GM12878 (cell line): ENCODE measurements at regions not wholly inside any gene's neighbourhood (a gene's known extent, or its start where the extent isn't known, plus 50 kb on each side); places are given as distances from the start of the nearest gene placed in this dataset.

Experiments
- ATAC-seq: fragments of 200-7000 bp; cut with Tn5 transposase; 3 replicates; pipeline ENCODE4 v1.9.1; 2020; ENCODE audit warnings: mild to moderate bottlenecking, moderate library complexity
- BruUV-seq: library from RNA; stranded (reverse); fragments of 400-500 nt; replicated peaks from 2 replicates; lab custom pipeline; 2021; lab: Mats Ljungman, UMichigan
- CTCF ChIA-PET: fragments of 300-600 bp; sonication (Branson Sonifier 250); formaldehyde crosslinking; extraction: SDS; loops from one replicate; lab custom pipeline; 2021; ENCODE audit warnings: inconsistent platforms; lab: Yijun Ruan, JAX
- POLR2A ChIA-PET: fragments of 350-600 bp; formaldehyde crosslinking; extraction: SDS; loops from one replicate; lab custom pipeline; 2021; ENCODE audit warnings: inconsistent platforms; lab: Charles Lee
- RAD21 ChIA-PET: fragments of 300-600 bp; sonication (Branson Sonifier 250); formaldehyde crosslinking; loops from one replicate; lab custom pipeline; 2023; ENCODE audit warnings: antibody characterized with exemption; ENCODE audit not compliant: unreplicated experiment; lab: Charles Lee
- SMC1A ChIA-PET: fragments of 300-600 bp; sonication (Branson Sonifier 250); formaldehyde crosslinking; loops from one replicate; lab custom pipeline; 2023; ENCODE audit not compliant: unreplicated experiment, uncharacterized antibody; lab: Charles Lee
- DNase-seq: peaks from one replicate; pipeline ENCODE4 v3.0.0-alpha.2; 2011; ENCODE audit warnings: low read depth, low spot score
- FAIRE-seq: peaks from 3 replicates; lab custom pipeline; 2011; peaks lifted over from hg19 to GRCh38; lab: Jason Lieb, UNC
- H2AFZ ChIP-seq: 2 replicates; pipeline ENCODE4 v1.6.0; 2011; ENCODE audit warnings: low read depth, low read length, control low read depth; ENCODE audit not compliant: control insufficient read depth
- H3K27ac ChIP-seq: 2 replicates; pipeline ENCODE4 v1.5.1; 2011; ENCODE audit warnings: control low read depth; ENCODE audit not compliant: control insufficient read depth, insufficient read depth
- H3K27me3 ChIP-seq, 2 experiments: replicated peaks in 1 of 2; 2 replicates each; pipeline versions ENCODE4 v1.6.0 to v1.6.1; 2011; ENCODE audit warnings: low read length in 1 of 2; ENCODE audit not compliant: control insufficient read depth in 2 of 2, insufficient read depth in 2 of 2
- H3K36me3 ChIP-seq, 2 experiments: 2 replicates each; pipeline ENCODE4 v1.5.1; 2011; ENCODE audit warnings: low read length in 1 of 2; ENCODE audit not compliant: control insufficient read depth in 2 of 2, insufficient read depth in 2 of 2
- H3K4me1 ChIP-seq: 2 replicates; pipeline ENCODE4 v1.6.1; 2011; ENCODE audit warnings: mild to moderate bottlenecking, low read length, moderate library complexity, mixed read lengths; ENCODE audit not compliant: control insufficient read depth, insufficient read depth
- H3K4me2 ChIP-seq: 2 replicates; pipeline ENCODE4 v1.6.0; 2011; ENCODE audit warnings: control low read depth; ENCODE audit not compliant: control insufficient read depth, insufficient read depth
- H3K4me3 ChIP-seq: fragments of 200-600 bp; sonication (generic); 2 replicates; pipeline ENCODE4 v1.5.1; 2016
- H3K79me2 ChIP-seq: 2 replicates; pipeline ENCODE4 v1.6.0; 2011; ENCODE audit warnings: low read length; ENCODE audit not compliant: control insufficient read depth, insufficient read depth
- H3K9ac ChIP-seq: 2 replicates; pipeline ENCODE4 v1.8.0; 2011; ENCODE audit warnings: low read length, control low read depth, mixed read lengths; ENCODE audit not compliant: control insufficient read depth, insufficient read depth
- H3K9me3 ChIP-seq: replicated peaks from 3 replicates; pipeline ENCODE4 v1.5.1; 2011; ENCODE audit warnings: mild to moderate bottlenecking, low read length; ENCODE audit not compliant: control insufficient read depth, insufficient read depth
- H4K20me1 ChIP-seq: 2 replicates; pipeline ENCODE4 v1.6.0; 2011; ENCODE audit not compliant: control insufficient read depth, insufficient read depth
- EED ChIP-seq: sonication (generic); IDR thresholded peaks from 2 replicates; pipeline ENCODE4 v1.6.1; 2016; ENCODE audit warnings: antibody characterized with exemption, low read depth
- GABPA ChIP-seq: IDR thresholded peaks from 2 replicates; pipeline ENCODE4 v1.6.1; 2014; ENCODE audit warnings: antibody characterized with exemption, low read depth, mild to moderate bottlenecking, inconsistent platforms
- HCFC1 ChIP-seq: fragments of 150-350 bp; IDR thresholded peaks from 2 replicates; pipeline ENCODE4 v1.6.1; 2014; ENCODE audit warnings: low read length
- HSF1 ChIP-seq: fragments of 150-350 bp; IDR thresholded peaks from 2 replicates; pipeline ENCODE4 v1.6.1; 2014; ENCODE audit warnings: mild to moderate bottlenecking, low read depth, low read length
- KDM1A ChIP-seq: fragments of 200-600 bp; sonication (generic); IDR thresholded peaks from 2 replicates; pipeline ENCODE4 v1.6.1; 2016; ENCODE audit warnings: borderline replicate concordance
- MYB ChIP-seq: fragments of 150-350 bp; IDR thresholded peaks from 2 replicates; pipeline ENCODE4 v1.6.1; 2014; ENCODE audit warnings: mild to moderate bottlenecking, low read depth, low read length, borderline replicate concordance
- RELB ChIP-seq: fragments of 450-650 bp; IDR thresholded peaks from 2 replicates; pipeline ENCODE4 v1.6.1; 2017; ENCODE audit warnings: low read depth, mild to moderate bottlenecking, moderate library complexity
- SKIL ChIP-seq: fragments of 450-650 bp; IDR thresholded peaks from 2 replicates; pipeline ENCODE4 v1.6.1; 2017; ENCODE audit warnings: mild to moderate bottlenecking, low read depth, inconsistent platforms; ENCODE audit not compliant: poor library complexity, severe bottlenecking
- TCF7 ChIP-seq: IDR thresholded peaks from 2 replicates; pipeline ENCODE4 v1.6.1; 2014; ENCODE audit warnings: antibody characterized with exemption, borderline replicate concordance
- ZNF217 ChIP-seq: fragments of 450-650 bp; IDR thresholded peaks from 2 replicates; pipeline ENCODE4 v1.6.1; 2017; ENCODE audit warnings: antibody characterized with exemption, mild to moderate bottlenecking
- ZNF622 ChIP-seq: fragments of 450-650 bp; IDR thresholded peaks from 2 replicates; pipeline ENCODE4 v1.6.1; 2017; ENCODE audit warnings: mild to moderate bottlenecking, inconsistent platforms
- WGBS: methylation state at CpG from one replicate; pipeline ENCODE4 v1.1.6; 2016; ENCODE audit warnings: low lambda C conversion rate; ENCODE audit not compliant: insufficient replicate concordance, insufficient coverage; ENCODE audit errors: missing lambda C conversion rate; 5-methylcytosine and 5-hydroxymethylcytosine counted together
- in situ Hi-C: fragments of 300-500 bp; cut with MboI; formaldehyde crosslinking; loops from 9 replicates; pipeline ENCODE4 v1.14.3; 2018; ENCODE audit warnings: mixed read lengths
- intact Hi-C: fragments of 100-400 bp; cut with micrococcal nuclease; formaldehyde crosslinking; loops from one replicate; pipeline ENCODE4 v1.14.2; 2022; ENCODE audit not compliant: unreplicated experiment

- ChIA-PET RAD21 (no interaction called here), CTCF (no interaction called here), POLR2A (interaction anchor here (1.5 kb wide), 1 partner anchor 7 kb away, joined by 3 read pairs; no protein-coding TSS in a partner anchor), SMC1A (interaction anchor here (1.0 to 1.3 kb wide), 3 partner anchors 16 to 73 kb away, joined by 3 read pairs; no protein-coding TSS in a partner anchor)
- H3K9ac ChIP-seq, result no peak overlapping the region
- intact Hi-C loops, result no loop called here
- TF ChIP-seq TCF7 (no peak), MYB (no peak), HSF1 (no peak)
- no peak overlapping the region for H3K4me2 ChIP-seq
- ATAC-seq (no peak), FAIRE-seq (no peak), DNase-seq (no peak)
- no TSS peak for BruUV-seq
- no peaks in the 10 kb centered on the region for H3K9me3 ChIP-seq
- no peaks in the 10 kb centered on the region for H4K20me1 ChIP-seq
- no peaks in the 10 kb centered on the region for H3K79me2 ChIP-seq
- H3K27ac ChIP-seq, result no peak overlapping the region
- H2AFZ ChIP-seq, result no peak overlapping the region
- WGBS, result 3% methylated on average over 2 of the region's 2 CpGs
- H3K4me3 ChIP-seq, result no peak overlapping the region
- in situ Hi-C loops, result no loop called here
- H3K36me3 ChIP-seq, result no peaks in the 10 kb centered on the region
- no peaks in the 10 kb centered on the region for H3K4me1 ChIP-seq
- no peaks in the 10 kb centered on the region for H3K27me3 ChIP-seq
Observed at GRCh38 chr10:33630761-33631160, 296.3 kb upstream of the NRP1 start.

GRCh38 chr10:33627611-33628010 is 293.1 kb upstream of the NRP1 start:
- H3K9ac ChIP-seq, result no peak overlapping the region
- H2AFZ ChIP-seq, result no peak overlapping the region
- ChIA-PET CTCF (no interaction called here), POLR2A (interaction anchor here (0.5 kb wide), 1 partner anchor 138 kb away, joined by 4 read pairs; no protein-coding TSS in a partner anchor), RAD21 (no interaction called here), SMC1A (no interaction called here)
- no peak for DNase-seq
- BruUV-seq, result no TSS peak
- no peak overlapping the region for H3K27ac ChIP-seq
- WGBS, result 25% methylated on average over 5 of the region's 5 CpGs
- intact Hi-C loops (no loop called here), in situ Hi-C loops (no loop called here)
- no peak for ATAC-seq
- H3K79me2 ChIP-seq, result no peaks in the 10 kb centered on the region
- H3K36me3 ChIP-seq, result no peaks in the 10 kb centered on the region
- no peaks in the 10 kb centered on the region for H4K20me1 ChIP-seq
- no peaks in the 10 kb centered on the region for H3K27me3 ChIP-seq
- H3K9me3 ChIP-seq, result no peaks in the 10 kb centered on the region
- H3K4me2 ChIP-seq, result no peak overlapping the region
- no peaks in the 10 kb centered on the region for H3K4me1 ChIP-seq
- no peak overlapping the region for H3K4me3 ChIP-seq
- no peak for FAIRE-seq
- TF ChIP-seq SKIL (no peak), GABPA (no peak), RELB (no peak), MYB (no peak), HSF1 (no peak), ZNF622 (no peak), EED (no peak), ZNF217 (no peak), HCFC1 (no peak), KDM1A (no peak)
